MCF 10A (cell line): ENCODE measurements at regions not wholly inside any gene's neighbourhood (a gene's known extent, or its start where the extent isn't known, plus 50 kb on each side); places are given as distances from the start of the nearest gene placed in this dataset.
A peak's percentile ranks its signal among the peaks of the same experiment; 100 is the strongest.

Experiments used
- BruUV-seq: library from RNA; stranded (reverse); fragments of 400-500 nt; replicated peaks from 2 replicates; lab custom pipeline; 2021; lab: Mats Ljungman, UMichigan
- CTCF ChIA-PET: fragments of 300-600 bp; sonication (Branson Sonifier 250); formaldehyde crosslinking; extraction: SDS; loops from one replicate; lab custom pipeline; 2021; ENCODE audit warnings: antibody characterized with exemption, inconsistent platforms; lab: Yijun Ruan, JAX
- POLR2A ChIA-PET: fragments of 300-600, 350-650 bp; sonication (Branson Sonifier 250); formaldehyde crosslinking; extraction: SDS; loops from one replicate; lab custom pipeline; 2020; ENCODE audit warnings: antibody characterized with exemption, inconsistent platforms; lab: Yijun Ruan, JAX
- DNase-seq: peaks from one replicate; pipeline ENCODE4 v3.0.0-alpha.2; 2018; ENCODE audit not compliant: unreplicated experiment
- H3K27ac Mint-ChIP-seq: one replicate; pipeline ENCODE4 v1.8.0; 2022; ENCODE audit warnings: mild to moderate bottlenecking, low read depth, mixed read lengths; ENCODE audit not compliant: unreplicated experiment
- H3K27me3 Mint-ChIP-seq: one replicate; pipeline ENCODE4 v1.8.0; 2022; ENCODE audit warnings: mixed read lengths; ENCODE audit not compliant: insufficient read depth, unreplicated experiment
- H3K36me3 Mint-ChIP-seq: one replicate; pipeline ENCODE4 v1.8.0; 2022; ENCODE audit warnings: mild to moderate bottlenecking, moderate library complexity, mixed read lengths; ENCODE audit not compliant: insufficient read depth, unreplicated experiment
- H3K4me1 Mint-ChIP-seq: one replicate; pipeline ENCODE4 v1.8.0; 2022; ENCODE audit warnings: mixed read lengths; ENCODE audit not compliant: insufficient read depth, unreplicated experiment
- H3K4me3 Mint-ChIP-seq: one replicate; pipeline ENCODE4 v1.8.0; 2022; ENCODE audit warnings: mild to moderate bottlenecking, moderate library complexity, mixed read lengths; ENCODE audit not compliant: unreplicated experiment
- H3K9me3 Mint-ChIP-seq: one replicate; pipeline ENCODE4 v1.8.0; 2022; ENCODE audit warnings: mixed read lengths; ENCODE audit not compliant: unreplicated experiment
- CTCF ChIP-seq: fragments of 200-600 bp; IDR thresholded peaks from one replicate; pipeline ENCODE4 v1.8.0; 2022; ENCODE audit warnings: antibody characterized with exemption, mild to moderate bottlenecking; ENCODE audit not compliant: unreplicated experiment
- intact Hi-C: fragments of 100-400 bp; cut with micrococcal nuclease; formaldehyde crosslinking; loops from 2 replicates; pipeline ENCODE4 v1.14.1; 2022

GRCh38 chr2:120957905-120958304 is 222.2 kb downstream of the GLI2 start:
- no TSS peak for BruUV-seq
- CTCF ChIA-PET = interaction anchor here (0.5 to 1.1 kb wide), 2 partner anchors 61 to 244 kb away, joined by 3 to 4 read pairs; no protein-coding TSS in a partner anchor
- TF ChIP-seq CTCF = no peak
- intact Hi-C loops = no loop called here
- POLR2A ChIA-PET = no interaction called here
- H3K36me3 Mint-ChIP-seq = no peaks in the 10 kb centered on the region
- H3K27ac Mint-ChIP-seq = no peak overlapping the region
- H3K9me3 Mint-ChIP-seq = no peaks in the 10 kb centered on the region
- no peaks in the 10 kb centered on the region for H3K4me1 Mint-ChIP-seq
- H3K27me3 Mint-ChIP-seq = no peaks in the 10 kb centered on the region
- DNase-seq = no peak
- no peak overlapping the region for H3K4me3 Mint-ChIP-seq

GRCh38 chr2:120958623-120959366 is 223.1 kb downstream of the GLI2 start:
- intact Hi-C loops = no loop called here
- Mint-ChIP-seq H3K4me3 (no peak overlapping the region), H3K9me3 (no peaks in the 10 kb centered on the region), H3K36me3 (no peaks in the 10 kb centered on the region), H3K27ac (no peak overlapping the region), H3K4me1 (no peaks in the 10 kb centered on the region), H3K27me3 (peaks cover 2% of the 10 kb centered on the region)
- POLR2A ChIA-PET = no interaction called here
- peak; percentile 32 for TF ChIP-seq CTCF
- CTCF ChIA-PET = interaction anchor here (0.7 to 1.1 kb wide), 3 partner anchors 62 to 1148 kb away, joined by 3 to 5 read pairs (median 4); partner anchors contain the start of gene GLI2
- no TSS peak for BruUV-seq
- DNase-seq = no peak

- ChIA-PET POLR2A (no interaction called here), CTCF (interaction anchor here (0.8 kb wide), 1 partner anchor 223 kb away, joined by 5 read pairs; the partner anchor contains the start of gene GLI2)
- no peaks in the 10 kb centered on the region for H3K9me3 Mint-ChIP-seq
- intact Hi-C loops = no loop called here
- no peak overlapping the region for H3K4me3 Mint-ChIP-seq
- TF ChIP-seq CTCF = no peak
- H3K4me1 Mint-ChIP-seq = no peaks in the 10 kb centered on the region
- no peak for DNase-seq
- H3K27me3 Mint-ChIP-seq = peaks cover 8% of the 10 kb centered on the region
- no peaks in the 10 kb centered on the region for H3K36me3 Mint-ChIP-seq
- no TSS peak for BruUV-seq
- H3K27ac Mint-ChIP-seq = no peak overlapping the region
Observed at GRCh38 chr2:120959426-120959825, 223.8 kb downstream of the GLI2 start.

- no peak for DNase-seq
- peaks cover 13% of the 10 kb centered on the region for H3K27me3 Mint-ChIP-seq
- no peaks in the 10 kb centered on the region for H3K36me3 Mint-ChIP-seq
- intact Hi-C loops = no loop called here
- no peak overlapping the region for H3K27ac Mint-ChIP-seq
- no peaks in the 10 kb centered on the region for H3K9me3 Mint-ChIP-seq
- no peaks in the 10 kb centered on the region for H3K4me1 Mint-ChIP-seq
- ChIA-PET CTCF (no interaction called here), POLR2A (no interaction called here)
- TF ChIP-seq CTCF = no peak
- H3K4me3 Mint-ChIP-seq = no peak overlapping the region
- no TSS peak for BruUV-seq
Observed at GRCh38 chr2:120960770-120961366, 225.2 kb downstream of the GLI2 start.
